ENCODE measurements at regions not wholly inside any gene's neighbourhood (a gene's known extent, or its start where the extent isn't known, plus 50 kb on each side); places are given as distances from the start of the nearest gene placed in this dataset.
A peak's percentile ranks its signal among the peaks of the same experiment; 100 is the strongest.

- peak; percentile 84 for DNase-seq
Observed at GRCh38 chr13:99436686-99437416, 64.4 kb upstream of the TM9SF2 start.

DNA sequence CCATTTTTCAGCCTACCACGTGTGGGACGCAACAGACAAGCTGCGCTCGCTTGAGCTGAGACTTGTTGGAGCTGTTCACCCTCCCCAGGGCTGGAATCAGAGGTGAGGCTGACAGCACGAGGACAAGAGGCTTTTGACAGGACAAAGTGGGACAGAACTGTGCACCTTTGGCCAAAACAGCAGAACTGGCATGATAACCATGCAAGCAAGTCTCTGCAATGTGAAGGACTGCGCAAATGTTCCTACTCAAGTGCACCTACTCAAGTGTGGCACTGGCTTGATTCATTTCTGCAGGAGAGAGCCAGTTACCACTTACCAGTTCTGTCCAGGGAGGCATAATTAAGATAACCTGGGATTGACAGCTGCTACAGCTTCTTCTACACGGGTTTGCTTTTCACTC is 62.2 kb upstream of the TM9SF2 start:
- no peak for DNase-seq

DNA sequence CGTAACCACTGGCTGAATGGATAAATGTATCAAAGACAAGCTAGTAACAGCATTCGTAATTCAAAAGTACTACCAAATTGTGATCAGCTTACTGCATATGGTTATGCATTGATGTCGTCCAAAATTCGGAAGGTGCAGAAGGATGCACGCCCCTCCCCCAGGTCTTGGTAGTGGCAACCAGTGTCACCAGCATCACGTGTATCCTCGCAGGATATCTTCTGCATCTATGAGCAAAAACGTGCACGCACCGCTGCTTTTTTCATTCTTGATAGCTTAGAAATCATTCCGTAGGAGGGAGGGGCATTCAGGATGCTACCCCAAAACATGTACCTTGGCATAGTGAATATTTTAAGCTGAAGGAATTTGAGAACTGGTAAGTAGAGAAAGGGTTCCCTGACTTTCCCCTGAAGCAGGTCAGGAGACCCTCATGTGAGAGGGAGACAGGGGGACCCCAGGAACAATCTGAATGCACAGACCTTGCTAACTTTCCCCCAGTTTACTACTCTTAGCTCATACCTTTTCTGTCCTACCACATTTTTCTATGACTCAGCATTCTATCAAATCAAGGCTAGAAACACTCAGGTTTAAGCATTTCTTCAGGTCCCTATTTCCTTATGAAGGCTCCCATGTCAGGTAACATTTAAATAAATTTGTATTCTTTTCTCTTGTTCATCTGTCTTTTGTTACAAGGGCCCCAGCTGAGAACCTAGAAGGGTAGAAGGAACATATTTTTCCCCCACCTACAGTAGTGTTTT is 61.2 kb upstream of the TM9SF2 start:
- DNase-seq, result no peak

- DNase-seq, result peak; percentile 81
Observed at GRCh38 chr13:99442273-99442895, 58.9 kb upstream of the TM9SF2 start.

- DNase-seq, result no peak
Observed at GRCh38 chr13:99446242-99446641, 55.0 kb upstream of the TM9SF2 start.

DNA sequence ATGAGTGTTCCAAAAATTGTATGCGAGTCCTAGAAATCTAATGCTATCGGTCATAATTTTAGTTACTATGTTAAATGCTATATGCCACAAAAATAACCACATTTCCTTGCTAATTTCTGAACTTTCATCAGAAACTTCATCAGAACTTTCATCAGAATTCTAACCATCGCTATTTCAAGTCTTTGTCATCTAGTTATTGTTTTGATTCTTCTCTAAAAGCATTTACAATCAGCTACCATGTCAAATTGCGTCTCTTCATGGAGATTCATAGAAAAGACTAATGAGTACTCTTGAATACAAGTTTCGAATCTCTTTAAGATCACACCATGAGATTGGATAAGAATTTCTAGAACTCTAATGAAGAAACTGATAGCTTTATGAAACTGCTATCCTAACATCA is 52.7 kb upstream of the TM9SF2 start:
- DNase-seq, result no peak

GRCh38 chr13:99450416-99450815 is 50.9 kb upstream of the TM9SF2 start:
- no peak for DNase-seq
